HG03159 (cell line): ENCODE measurements at regions not wholly inside any gene's neighbourhood (a gene's known extent, or its start where the extent isn't known, plus 50 kb on each side); places are given as distances from the start of the nearest gene placed in this dataset.

Experiments used
- ATAC-seq: cut with Tn5 transposase; IDR thresholded peaks from one replicate; pipeline ENCODE4 v1.9.1; 2021; ENCODE audit warnings: mild to moderate bottlenecking, moderate library complexity; ENCODE audit not compliant: unreplicated experiment

DNA sequence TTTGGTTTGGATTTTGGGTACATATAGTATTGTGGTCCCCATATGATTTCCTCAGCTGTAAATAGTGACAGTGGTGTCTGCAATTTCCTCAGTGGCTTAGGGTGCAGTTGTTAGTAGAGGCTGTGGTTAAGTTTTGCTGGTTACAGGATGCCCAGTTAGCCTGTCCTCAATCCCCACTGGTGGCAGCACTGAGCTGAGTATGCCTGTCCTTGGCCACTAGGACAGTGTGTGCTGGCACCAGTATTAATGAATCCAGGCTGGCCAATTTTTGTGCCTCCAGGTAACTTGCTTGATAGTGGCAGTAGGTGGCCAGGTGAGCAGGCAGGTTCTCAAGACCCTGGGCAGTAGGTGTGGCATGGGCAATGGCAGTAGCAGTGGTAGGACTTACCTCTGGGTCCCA, 973.1 kb downstream of the TMEM182 start:
- ATAC-seq: no peak

DNA sequence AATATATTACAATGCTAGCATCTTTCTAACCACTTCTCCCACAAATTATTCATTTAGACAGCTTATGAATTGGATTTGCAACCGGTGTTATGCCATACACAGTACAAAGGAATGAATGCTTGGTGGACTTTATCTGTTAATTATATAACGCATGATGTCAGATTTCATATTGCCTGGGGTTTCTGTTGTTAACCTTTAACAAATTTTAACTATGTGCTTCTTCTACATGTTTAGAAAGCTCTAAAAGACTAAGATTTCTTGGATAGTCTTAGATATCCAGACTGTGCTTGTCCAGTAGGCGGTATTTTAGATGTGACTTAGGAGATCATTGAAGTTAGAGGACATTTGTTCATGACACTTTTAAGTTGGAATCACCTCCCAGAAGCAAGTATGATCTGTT, 976.3 kb downstream of the TMEM182 start:
- ATAC-seq: no peak

DNA sequence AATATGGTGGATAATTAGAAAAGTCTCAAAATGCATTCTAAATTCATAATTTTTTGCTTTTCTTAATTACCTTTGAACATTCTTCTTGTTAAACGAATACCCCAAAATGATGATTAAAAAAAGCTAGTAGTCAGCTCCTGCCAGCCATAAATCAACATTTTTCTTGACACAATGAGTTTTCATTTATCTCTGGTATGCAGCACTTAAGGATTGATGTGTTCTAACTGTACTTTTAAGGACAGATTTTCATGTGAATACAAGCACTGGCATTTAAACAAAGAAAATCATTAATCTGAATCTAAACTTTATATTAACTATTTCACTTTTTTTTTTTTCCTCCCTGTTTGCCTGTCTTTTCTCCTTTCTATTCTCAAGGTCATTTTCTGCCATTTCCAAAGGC, 976.8 kb downstream of the TMEM182 start:
- no peak for ATAC-seq

DNA sequence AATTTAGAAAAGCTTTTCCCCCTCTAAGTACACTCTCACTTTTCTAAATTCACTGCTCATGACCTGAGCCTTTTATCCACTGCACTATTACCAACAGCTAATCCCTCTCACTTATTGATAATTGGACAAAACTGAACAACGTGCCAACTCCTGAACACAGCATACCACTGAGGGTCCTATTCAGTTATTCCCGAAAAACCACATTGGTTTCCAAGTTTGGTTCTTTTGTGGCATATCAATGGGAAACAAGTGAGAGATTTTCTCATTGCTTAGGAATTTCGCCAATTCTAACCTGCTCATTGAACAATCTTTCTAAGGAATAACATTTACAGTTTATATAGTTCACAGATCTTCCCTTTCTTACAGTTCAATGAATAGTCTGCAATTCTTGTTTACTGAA, 977.4 kb downstream of the TMEM182 start:
- ATAC-seq: no peak

DNA sequence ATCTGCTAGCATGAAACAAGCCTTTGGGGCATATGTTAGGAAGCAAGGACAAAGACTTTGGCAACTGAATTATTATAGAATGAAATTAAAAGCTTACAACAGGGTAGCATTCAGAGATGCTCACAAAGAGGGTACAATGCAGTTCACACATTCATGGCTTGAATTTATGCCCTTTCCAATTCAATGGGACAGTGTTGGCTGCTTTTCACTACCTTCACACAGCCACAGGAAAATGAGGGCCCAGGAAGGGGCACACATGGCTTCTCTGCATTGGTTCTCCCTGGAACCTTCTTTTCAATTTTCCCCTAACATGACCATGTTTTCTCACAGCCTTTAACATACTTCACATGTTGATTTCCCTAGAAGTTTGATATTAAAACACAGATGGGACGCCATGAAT, 978.1 kb downstream of the TMEM182 start:
- no peak for ATAC-seq

- ATAC-seq: no peak
These were observed 978.8 kb downstream of the TMEM182 start for GRCh38 chr2:103740631-103741030.

GRCh38 chr2:103743195-103743594, 981.4 kb downstream of the TMEM182 start:
- no peak for ATAC-seq

DNA sequence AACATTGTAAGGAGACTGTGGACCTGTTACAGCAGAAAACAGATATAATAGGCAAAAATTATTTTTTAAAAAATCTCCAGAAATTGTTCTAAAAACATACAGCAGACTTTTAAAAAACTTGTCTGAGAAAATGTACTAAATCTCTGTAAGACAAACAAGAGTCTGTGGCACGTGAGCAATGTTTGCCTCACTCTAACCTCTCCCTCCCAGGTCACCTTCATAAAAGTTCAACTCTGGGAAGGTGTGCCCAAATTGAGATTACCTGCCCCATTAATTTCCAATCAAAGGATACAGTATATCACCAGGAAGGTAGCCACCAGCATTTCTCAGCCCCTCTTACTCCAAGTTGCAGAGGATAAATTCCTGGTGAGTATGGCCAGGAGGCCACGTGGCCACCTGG, 992.7 kb downstream of the TMEM182 start:
- no peak for ATAC-seq

DNA sequence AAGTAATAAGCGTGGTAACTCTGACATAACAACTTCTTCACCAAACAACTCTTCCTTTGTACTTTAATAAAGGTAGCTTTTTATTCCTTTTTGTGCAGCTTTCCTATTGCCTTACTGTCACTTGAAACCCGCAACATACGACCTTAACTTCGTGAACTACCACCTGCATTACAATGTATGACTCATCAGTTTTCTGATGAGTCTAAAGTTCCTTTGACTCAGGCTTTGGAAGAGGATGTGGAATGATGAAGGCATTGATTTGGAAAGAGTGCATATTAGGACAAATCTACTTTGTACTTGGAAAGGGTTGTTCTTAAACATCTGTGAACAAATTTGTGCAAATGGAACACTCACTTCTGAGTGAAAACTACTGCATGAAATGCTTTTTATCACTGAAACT, 1012.1 kb downstream of the TMEM182 start:
- ATAC-seq: no peak

GRCh38 chr2:103780088-103780702, 1018.4 kb downstream of the TMEM182 start:
- no peak for ATAC-seq

DNA sequence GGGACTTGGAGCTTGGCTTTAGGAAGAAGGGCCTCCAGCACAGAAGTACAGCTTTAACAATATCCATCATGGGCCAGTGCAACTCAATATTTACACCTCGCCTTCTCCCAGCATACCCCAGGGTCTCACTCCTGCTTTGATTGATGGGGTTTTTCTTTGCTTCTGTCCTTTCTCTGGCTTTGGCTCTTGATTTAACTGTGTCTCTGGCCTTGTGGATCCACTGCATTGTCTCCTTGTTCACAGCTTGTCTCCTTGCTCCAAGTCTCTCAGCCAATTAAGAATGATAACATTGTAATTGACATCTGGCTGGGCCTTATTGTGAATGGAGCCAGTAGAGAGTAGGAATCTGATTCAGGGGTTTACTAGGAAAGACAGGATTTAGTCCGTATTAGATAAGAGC, 1019.5 kb downstream of the TMEM182 start:
- no peak for ATAC-seq

DNA sequence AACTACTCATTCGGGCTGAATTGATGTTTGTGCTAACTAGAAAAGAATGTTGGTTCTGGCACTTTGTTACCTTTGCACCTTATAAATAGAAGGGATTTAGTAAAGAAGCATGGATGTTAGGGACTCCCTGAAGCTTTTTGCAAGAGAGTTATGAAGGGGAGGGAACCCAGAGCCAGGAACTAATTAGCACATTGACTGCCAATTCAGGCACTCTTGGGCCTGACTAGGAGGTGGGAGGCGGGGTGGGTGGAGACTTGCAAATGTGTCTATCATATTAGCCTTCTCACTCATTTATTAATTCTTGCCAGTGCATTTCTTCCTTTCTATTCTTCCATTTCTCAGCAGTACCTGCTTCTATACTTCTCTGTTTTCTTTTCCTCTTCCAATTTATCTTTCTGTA, 1022.4 kb downstream of the TMEM182 start:
- ATAC-seq: no peak

- no peak for ATAC-seq
These were observed 1023.6 kb downstream of the TMEM182 start for GRCh38 chr2:103785432-103785831.

DNA sequence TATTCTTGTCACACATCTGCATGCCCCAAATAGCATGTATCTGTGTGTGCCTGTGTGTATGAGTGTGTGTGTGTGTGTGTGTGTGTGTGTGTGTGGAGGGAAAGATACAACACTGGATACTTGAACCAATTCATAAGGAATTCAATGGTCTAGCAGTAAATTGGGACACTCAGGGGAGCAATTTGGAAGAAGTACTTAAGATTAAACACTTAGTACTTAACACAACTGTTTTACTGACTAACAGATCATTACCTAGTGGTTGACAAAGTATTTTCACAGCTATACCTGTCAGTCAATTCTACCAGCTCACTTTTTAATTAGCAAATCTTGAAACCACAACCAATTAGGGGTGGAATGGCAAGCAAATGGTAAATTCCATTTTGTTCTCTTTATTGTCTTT, 1024.1 kb downstream of the TMEM182 start:
- no peak for ATAC-seq

DNA sequence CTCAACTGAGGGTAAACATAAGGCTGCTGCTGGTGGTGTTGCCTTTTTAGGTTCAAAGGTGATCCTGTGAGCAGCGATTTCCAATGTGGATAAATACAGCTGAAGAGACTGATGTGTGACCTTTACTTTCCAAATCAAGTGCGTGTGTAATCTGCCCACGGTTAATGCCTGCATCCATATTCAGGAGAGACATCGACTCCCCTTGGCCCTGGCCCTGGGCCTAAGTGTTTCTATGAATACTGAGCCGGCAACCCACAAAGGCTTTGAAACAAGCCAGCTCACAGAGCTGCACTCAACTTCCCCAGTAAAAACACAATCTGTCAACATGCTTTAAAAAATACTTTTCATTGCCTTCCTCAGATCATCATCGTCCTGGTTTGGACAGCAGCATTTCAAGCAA, 1026.6 kb downstream of the TMEM182 start:
- ATAC-seq: no peak

DNA sequence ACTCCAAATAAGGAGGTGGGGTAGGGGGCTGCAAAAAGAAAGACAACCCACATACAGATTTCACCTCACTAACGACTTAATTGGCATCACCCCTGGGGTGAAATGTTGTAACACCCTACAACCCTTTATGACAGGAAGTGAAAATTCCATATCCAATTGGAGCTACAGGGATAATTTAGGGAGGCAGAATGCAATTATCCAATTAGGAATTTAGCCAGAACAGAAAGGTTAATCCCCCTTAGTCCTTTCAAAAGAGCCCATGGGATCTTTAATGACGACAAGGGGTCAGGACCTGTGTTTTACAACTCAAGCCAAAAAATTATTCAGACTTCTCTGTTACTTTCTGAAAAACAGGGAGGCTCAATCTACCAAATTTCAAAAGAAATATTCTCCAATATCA, 1027.1 kb downstream of the TMEM182 start:
- no peak for ATAC-seq

DNA sequence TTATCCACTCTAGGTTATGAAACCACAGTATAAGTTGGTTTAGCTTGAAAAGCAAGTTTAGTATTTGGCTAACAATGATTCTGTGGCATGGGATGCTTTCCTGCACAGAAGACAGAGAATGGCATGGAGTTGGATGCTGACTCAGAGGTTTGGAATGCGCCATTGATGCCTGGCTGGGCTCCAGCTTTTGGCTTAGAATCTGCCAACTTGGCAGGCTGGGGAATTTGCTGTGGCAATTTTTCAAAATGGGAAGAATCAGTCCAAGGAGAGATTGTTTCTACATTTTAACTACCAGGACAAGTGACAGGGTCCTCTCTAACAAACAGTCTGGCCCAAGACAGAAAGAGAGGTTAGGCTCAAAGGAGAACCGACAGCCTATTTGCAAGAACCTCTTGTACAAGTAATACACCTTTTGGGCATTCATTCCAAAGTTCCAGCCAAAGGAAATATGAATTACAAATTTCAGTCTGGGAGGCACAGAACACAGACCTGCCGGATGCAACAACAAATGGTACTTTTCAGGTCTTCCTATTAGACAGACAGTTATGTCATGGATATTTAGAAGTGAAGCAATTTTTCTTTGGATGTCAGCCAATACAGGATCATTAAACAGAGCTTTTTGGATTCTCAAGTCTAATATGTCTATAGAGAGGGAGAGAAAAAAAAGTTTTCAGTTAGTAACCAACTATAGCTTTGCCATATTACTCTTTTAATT, 1027.7 kb downstream of the TMEM182 start:
- ATAC-seq: no peak

DNA sequence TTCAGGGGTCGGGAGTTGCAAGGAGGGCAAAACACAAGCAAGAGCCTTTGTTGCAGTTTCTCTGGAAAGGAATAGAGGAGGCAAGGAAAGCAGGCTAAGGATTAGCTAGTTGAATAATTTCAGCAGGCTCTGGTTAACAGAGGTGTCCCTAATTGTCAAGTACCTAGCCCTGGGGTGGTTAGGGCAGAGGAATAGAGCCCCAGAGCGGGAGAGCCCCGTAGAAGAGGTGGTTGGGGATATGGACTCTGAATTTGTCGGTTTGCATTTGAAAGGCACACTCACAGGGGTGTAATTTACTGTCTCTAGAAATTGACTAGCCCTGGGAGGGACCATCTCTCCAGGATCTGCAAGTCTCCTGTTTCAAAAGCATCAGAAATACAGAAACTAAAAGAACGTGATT, 1030.2 kb downstream of the TMEM182 start:
- ATAC-seq: no peak

DNA sequence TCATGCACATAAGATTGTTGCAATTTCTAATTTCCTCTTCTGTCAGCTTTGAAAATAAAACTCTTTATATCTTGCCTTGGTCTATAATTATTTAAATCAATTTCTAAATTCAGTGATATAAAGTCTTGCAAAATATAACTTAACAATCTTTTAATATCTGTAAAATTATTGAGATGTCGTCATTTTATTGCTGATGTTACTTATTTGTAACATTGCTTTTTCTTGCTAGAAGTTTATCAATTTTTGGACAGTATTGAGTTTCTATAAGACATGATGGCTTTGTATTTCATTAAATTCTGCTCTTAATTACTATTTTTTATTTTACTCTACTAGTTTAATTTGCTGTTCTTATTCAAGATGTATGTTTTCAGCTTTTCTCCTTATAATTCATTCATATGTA, 1036.5 kb downstream of the TMEM182 start:
- ATAC-seq: no peak

- no peak for ATAC-seq
These were observed 1042.2 kb downstream of the TMEM182 start for GRCh38 chr2:103804013-103804412.

DNA sequence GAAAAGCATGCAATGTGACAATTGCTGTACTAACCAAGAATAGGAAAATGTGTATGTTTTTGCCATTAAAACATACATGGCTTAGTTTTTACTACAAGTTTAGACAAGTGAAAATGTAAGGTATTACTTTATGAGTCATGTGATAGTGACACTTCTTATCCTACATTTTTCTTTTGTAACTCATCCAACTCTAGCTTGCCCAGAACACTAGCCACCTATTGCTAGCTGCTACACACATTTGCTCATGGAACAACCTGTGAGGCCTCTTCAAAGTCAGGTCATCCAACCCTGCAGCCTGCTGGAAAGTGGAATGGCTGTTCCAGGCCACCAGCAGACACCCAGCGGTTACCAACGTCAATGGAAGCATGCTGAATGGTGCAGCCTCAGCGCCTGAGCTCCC, 1043.9 kb downstream of the TMEM182 start:
- ATAC-seq: no peak

DNA sequence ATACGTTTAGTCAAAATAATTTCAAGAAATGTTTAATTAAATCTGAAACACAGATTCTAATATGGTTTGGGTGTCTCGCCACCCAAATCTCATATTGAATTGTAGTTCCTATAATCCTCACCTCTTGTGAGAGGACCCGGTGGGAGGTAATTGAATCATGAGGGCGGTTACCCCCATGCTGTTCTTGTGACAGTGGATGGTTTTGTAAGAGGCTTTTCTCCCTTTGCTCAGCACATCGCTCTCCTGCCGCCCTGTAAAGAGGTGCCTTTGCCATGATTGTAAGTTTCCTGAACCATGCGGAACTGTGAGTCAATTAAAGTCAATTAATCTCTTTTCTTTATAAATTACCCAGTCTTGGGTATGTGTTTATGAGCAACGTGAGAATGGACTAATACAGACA, 1045.1 kb upstream of the POU3F3 start:
- no peak for ATAC-seq

DNA sequence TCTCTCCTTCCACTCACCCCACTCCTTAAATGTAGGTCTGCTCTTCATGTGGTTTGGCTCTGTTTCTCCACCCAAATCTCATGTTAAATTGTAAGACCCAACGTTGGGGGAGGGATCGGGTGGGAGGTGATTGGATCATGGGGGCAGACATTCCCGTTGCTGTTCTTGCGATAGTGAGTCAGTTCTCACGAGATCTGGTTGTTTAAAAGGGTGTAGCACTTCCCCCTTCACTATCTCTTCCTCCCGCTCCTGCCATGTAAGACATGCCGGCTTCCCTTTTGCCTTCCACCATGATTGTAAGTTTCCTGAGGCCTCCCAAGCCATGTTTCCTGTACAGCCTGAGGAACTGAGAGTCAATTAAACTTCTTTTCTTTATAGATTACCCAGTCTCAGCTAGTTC, 1044.5 kb upstream of the POU3F3 start:
- ATAC-seq: no peak
